ENCODE measurements at regions not wholly inside any gene's neighbourhood (a gene's known extent, or its start where the extent isn't known, plus 50 kb on each side); places are given as distances from the start of the nearest gene placed in this dataset.

DNA sequence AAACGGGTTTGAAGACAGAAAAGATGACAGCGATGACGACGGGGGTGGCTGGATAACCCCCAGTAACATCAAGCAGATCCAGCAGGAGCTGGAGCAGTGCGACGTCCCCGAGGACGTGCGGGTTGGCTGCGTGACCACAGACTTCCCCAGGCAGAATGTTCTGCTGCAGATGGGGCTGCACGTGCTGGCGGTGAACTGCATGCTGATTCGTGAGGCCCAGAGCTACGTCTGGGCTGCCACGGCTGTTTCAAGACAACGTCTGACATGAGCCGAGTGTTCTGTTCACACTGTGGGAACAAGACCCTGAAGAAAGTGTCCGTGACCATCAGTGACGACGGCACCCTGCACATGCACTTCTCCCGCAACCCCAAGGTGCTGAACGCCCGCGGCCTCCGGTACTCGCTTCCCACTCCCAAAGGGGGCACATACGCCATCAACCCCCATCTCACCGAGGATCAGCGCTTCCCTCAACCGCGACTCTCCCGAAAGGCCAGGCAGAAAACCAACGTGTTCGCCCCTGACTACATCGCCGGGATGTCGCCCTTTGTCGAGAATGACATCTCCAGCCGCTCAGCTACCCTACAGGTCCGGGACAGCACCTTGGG lies 319.2 kb upstream of the SLC7A11 start:
- Histone ChIP-seq H3K36me3 (no peaks in the 10 kb centered on the region), H3K27ac (peak overlapping the region in 1 of 10 donors; percentile 86), H3K4me3 (no peak overlapping the region), H3K27me3 (no peaks in the 10 kb centered on the region), H3K9me3 (no peaks in the 10 kb centered on the region), H3K4me1 (peaks cover 0 to 16% (median 8%) of the 10 kb centered on the region in 9 donors)
- 92 to 94% methylated on average over 40 of the region's 40 CpGs for WGBS, 2 donors
- DNase-seq (no peak), ATAC-seq (no peak)
- TF ChIP-seq, protein P1, sequence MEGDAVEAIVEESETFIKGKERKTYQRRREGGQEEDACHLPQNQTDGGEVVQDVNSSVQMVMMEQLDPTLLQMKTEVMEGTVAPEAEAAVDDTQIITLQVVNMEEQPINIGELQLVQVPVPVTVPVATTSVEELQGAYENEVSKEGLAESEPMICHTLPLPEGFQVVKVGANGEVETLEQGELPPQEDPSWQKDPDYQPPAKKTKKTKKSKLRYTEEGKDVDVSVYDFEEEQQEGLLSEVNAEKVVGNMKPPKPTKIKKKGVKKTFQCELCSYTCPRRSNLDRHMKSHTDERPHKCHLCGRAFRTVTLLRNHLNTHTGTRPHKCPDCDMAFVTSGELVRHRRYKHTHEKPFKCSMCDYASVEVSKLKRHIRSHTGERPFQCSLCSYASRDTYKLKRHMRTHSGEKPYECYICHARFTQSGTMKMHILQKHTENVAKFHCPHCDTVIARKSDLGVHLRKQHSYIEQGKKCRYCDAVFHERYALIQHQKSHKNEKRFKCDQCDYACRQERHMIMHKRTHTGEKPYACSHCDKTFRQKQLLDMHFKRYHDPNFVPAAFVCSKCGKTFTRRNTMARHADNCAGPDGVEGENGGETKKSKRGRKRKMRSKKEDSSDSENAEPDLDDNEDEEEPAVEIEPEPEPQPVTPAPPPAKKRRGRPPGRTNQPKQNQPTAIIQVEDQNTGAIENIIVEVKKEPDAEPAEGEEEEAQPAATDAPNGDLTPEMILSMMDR (IDR thresholded peaks at IDR 0.05), result no peak
- intact Hi-C loops (cut with DNase I), result loop anchor here in 1 of 10 donors (5.0 kb wide), 1 partner anchor 36 kb away; no protein-coding TSS in a partner anchor

DNA sequence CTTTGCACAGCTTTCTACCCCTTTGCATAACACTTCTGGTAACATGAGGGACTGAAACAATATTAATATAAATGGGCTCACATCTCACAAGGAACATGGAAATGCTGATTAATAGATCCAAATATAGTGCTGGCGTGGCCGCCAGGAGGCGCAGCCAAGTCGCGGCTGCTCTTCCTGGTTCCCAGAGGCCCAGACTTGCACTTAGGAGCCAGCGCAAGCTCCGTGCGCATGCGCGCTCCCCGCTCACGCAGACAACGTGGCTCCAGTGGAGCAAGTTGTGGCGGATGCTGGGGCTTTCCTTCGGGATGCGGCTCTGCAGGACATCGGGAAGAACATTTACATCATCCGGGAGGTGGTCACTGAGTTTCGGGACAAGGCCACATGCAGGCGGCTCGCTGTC lies 318.3 kb upstream of the SLC7A11 start:
- no peak for DNase-seq
- no peaks in the 10 kb centered on the region for H3K27me3 ChIP-seq
- 83 to 90% methylated on average over 21 of the region's 21 CpGs for WGBS, 2 donors
- TF ChIP-seq, protein P1 (IDR thresholded peaks at IDR 0.05), result no peak
- H3K36me3 ChIP-seq, result no peaks in the 10 kb centered on the region
- H3K9me3 ChIP-seq, result no peaks in the 10 kb centered on the region
- intact Hi-C loops (cut with DNase I), result loop anchor here in 1 of 10 donors (5.0 kb wide), 1 partner anchor 37 kb away; no protein-coding TSS in a partner anchor
- ATAC-seq, result no peak
- no peak overlapping the region for H3K4me3 ChIP-seq
- H3K4me1 ChIP-seq, result peaks cover 0 to 16% (median 8%) of the 10 kb centered on the region in 9 donors
- H3K27ac ChIP-seq, result no peak overlapping the region

DNA sequence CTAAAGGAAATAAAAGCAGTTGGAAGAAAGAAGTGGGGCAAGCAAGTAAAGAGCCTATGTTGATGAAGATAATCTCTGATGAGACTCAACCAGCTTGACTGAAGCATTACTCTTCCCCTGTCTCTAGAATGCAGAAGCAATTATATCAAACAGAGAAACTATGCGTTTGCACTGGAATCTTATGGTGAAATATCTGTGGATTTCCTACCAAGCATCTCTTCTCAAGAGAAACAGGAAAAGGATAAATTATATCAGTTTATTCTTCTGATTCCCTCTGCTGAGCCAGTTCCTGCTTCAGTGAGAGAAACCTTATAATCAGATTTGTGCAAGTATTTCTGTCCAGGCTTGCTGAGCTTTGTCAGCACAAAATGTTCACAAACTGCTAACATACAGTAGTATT lies 316.7 kb upstream of the SLC7A11 start:
- Histone ChIP-seq H3K4me1 (peaks cover 0 to 16% (median 8%) of the 10 kb centered on the region in 9 donors), H3K36me3 (no peaks in the 10 kb centered on the region), H3K4me3 (no peak overlapping the region), H3K27ac (no peak overlapping the region), H3K27me3 (no peaks in the 10 kb centered on the region), H3K9me3 (no peaks in the 10 kb centered on the region)
- no peak for ATAC-seq
- TF ChIP-seq, protein P1 (IDR thresholded peaks at IDR 0.05), result no peak
- 53 to 62% methylated on average over 1 of the region's 1 CpG for WGBS, 2 donors
- intact Hi-C loops (cut with DNase I), result no loop called here
- no peak for DNase-seq

DNA sequence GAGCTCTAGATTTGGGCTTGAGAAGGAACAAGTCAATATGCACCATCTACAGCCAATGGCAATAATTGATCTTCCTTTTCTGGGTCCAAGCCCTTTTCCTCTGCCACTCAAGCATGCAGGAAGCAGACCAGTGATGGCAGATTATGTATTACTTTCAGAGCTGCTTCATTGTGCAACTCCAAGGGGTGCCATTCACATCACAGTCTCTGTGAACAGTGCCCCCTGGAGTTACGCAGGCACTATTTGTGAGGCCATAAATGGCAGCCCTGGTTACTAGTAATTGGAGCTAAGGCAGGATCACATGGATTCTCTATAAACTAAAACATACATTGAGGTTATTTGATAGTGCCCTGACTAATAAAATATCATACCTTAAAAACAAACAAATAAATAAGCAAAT lies 313.4 kb upstream of the SLC7A11 start:
- ATAC-seq, result no peak
- 92 to 94% methylated on average over 1 of the region's 1 CpG for WGBS, 2 donors

More for the DNA sequence above, 313.4 kb upstream of the SLC7A11 start:
- no peaks in the 10 kb centered on the region for H3K4me1 ChIP-seq
- H3K27ac ChIP-seq, result no peak overlapping the region
- H3K27me3 ChIP-seq, result no peaks in the 10 kb centered on the region
- DNase-seq, result no peak
- TF ChIP-seq, protein P1 (IDR thresholded peaks at IDR 0.05), result no peak
- no peaks in the 10 kb centered on the region for H3K36me3 ChIP-seq
- intact Hi-C loops (cut with DNase I), result no loop called here
- no peaks in the 10 kb centered on the region for H3K9me3 ChIP-seq
- H3K4me3 ChIP-seq, result no peak overlapping the region

All from heart right ventricle (tissue), 16 donors.